Left renal pelvis (tissue), 4 donors: ENCODE measurements at regions not wholly inside any gene's neighbourhood (a gene's known extent, or its start where the extent isn't known, plus 50 kb on each side); places are given as distances from the start of the nearest gene placed in this dataset.

ENCODE experiments used
- DNase-seq, 4 donors: peaks; one replicate each; pipeline ENCODE4 v3.0.0-alpha.2; 2013; ENCODE audit warnings: low read depth in 4 of 4, low spot score in 3 of 4

DNA sequence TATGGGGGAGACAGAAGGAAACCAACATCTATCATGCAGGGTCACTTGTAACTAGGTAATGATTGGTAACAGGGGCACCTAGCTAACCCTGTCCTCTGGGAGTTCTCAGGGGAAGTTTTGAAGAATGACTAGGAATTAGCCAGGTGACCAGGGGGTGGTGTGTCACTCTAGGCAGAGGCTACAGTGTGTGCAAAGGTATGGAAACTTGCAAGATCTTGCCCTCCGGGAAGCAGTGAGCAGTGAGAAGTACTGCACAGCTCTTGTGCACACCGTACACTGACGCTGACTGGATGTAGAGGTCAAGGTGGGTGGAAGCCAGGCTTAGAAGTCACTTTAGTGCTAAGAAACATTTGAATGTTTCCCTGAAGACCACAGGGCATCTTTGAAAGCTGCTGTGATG lies 62.9 kb upstream of the LMO4 start:
- DNase-seq: no peak

DNA sequence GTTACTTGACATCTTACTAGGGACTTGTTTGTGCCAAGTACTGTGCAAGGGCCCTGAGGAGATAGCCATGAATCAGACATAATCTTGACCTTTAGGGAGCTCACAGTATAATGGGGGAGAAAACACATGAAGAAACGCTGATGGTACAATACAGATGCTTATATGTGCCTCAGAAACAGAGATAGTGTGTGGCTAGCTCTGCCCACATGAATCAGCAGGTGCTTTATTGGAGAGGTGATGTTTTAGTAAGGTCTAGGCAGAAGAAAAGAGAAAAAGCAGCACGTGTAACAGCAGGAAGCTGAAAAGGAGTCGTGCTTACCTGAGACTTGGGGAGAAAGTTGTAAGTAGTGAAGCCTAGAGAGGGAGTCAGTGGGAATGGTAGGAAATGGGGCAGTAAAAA lies 60.6 kb upstream of the LMO4 start:
- no peak for DNase-seq

DNA sequence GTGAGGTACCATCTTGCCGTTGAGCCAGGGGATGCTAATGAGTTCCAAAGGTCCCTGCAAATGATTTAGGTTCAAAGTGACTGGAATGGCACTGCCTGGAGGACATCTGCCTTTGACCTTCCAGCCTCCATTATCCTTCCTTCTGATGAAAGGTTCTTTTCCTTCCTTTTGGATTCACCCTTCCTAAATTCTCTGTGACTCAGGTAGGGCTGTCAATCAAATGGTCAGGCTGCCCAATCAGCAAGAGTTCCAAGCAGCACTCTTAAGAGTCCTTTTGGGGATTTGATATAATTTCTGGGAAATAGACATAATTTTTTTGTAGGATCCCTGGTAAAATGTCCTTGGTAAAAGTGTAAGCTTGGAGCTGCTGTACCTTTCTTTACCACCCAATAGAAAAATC lies 58.8 kb upstream of the LMO4 start:
- no peak for DNase-seq

DNA sequence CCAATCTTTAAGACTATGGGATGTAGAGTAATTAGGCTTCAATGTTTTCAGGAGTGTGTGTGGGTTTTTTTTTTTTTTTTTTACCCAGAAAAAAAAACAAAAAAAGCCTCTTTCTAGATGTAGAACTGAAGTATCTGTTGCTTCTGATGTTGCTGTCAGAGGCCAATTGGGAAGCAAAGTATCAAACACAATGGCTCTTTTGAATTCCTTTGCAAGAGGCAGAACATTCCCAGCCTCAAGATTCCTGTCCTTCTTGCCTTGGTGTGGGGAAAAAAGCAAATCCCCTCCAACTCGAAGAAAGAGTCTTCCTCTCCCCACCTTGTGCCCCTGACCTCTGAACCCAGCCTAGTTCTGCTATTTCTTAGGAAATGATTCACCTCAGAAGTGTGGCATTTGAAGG lies 55.4 kb upstream of the LMO4 start:
- no peak for DNase-seq

DNA sequence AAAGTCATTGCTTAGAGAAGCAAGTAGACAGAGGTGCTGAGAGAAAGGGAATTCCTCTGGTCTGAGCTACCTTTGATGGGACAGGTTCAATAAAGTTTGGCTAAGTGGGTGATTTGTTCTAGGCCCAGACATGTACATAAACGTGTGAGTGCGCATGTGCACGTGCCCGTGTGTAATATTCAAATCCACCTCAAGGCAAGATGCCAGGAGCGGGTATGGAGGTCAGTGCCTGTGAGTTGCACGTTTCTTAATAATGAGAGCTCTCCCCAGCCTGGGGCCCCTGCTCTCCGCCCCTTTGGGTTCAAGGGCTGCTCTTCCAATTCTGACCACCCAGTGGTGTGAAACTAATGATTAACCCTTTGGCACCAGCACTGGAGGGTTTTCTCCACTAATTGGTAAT lies 53.8 kb upstream of the LMO4 start:
- no peak for DNase-seq

DNA sequence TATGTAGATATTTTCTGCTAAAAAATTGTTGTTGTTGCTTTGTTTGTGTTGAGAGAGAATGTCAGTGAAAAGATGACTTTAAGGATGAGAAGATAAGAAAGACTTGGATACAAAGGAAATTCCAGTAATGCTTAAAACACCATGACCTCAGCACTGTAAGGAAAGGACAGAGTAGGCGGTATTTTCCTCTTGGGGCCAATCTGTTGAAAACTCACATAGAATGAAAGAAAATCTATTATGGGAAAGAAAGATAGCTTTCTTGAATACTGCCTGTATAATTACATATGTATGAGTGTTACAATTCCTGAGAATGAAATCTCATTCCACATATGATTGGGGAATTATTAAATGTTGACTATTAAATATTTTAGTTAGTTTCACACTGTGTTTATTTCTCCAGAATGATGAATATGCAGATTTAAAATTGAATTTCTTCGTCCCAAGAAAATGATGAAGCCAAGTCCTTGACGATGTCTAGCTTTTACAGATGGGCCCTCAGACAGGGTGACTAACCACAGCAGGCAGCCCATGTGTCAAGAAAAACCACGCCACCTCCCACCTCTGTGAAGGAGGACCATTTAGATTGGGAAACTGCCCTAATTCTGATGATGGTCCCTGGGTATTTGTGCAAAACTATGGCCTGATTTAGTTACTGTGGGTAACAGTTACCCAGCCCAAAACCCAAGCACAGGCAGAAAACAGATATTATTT lies 49.7 kb upstream of the LMO4 start:
- DNase-seq: no peak
